Loucy (cell line): ENCODE measurements at regions not wholly inside any gene's neighbourhood (a gene's known extent, or its start where the extent isn't known, plus 50 kb on each side); places are given as distances from the start of the nearest gene placed in this dataset.

Experiments
- EZH2phosphoT487 ChIP-seq: fragments of 200-600 bp; IDR thresholded peaks from 2 replicates; pipeline ENCODE4 v1.6.1; 2018; ENCODE audit warnings: antibody characterized with exemption, mild to moderate bottlenecking, moderate library complexity, borderline replicate concordance
- TF ChIP-seq, protein P1 (sequence below): fragments of 200-600 bp; sonication (generic); conservative IDR thresholded peaks from 2 replicates; pipeline ENCODE4 v1.5.1; 2014; ENCODE audit warnings: mild to moderate bottlenecking, antibody characterized with exemption, low read length

DNA sequence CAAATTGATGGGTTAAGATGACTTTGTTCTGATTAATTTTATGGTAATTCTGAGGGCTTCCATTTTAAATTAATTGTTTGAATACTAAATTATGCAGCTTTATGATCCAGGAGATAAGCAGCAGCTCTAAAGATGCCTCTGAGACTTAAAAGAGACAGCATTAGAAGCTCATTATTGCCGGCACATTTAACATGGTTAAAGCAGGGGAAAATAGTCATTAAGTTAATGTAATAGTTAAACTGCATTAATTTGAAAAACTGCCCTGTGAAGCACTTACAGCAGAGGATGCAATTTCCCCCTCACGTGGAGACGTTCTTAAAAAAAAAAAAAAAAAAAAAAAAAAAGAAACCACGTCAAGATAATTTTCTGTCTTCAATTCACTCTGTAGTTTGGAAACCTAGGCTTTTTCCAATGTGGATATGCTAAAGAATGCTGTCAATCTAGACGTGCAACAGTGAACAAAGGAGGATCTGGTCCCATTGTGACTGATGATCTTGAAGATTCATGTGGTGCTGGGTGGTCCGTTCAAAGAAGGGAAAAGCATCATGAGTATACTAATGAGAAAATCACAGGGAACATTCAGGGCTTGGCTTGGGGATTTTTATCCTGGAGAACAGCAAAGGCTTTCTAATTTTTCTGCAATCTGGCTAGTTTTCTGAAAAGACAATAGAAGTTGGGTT is 440.6 kb upstream of the HS3ST1 start:
- no peak for TF ChIP-seq EZH2phosphoT487
- TF ChIP-seq, protein P1, sequence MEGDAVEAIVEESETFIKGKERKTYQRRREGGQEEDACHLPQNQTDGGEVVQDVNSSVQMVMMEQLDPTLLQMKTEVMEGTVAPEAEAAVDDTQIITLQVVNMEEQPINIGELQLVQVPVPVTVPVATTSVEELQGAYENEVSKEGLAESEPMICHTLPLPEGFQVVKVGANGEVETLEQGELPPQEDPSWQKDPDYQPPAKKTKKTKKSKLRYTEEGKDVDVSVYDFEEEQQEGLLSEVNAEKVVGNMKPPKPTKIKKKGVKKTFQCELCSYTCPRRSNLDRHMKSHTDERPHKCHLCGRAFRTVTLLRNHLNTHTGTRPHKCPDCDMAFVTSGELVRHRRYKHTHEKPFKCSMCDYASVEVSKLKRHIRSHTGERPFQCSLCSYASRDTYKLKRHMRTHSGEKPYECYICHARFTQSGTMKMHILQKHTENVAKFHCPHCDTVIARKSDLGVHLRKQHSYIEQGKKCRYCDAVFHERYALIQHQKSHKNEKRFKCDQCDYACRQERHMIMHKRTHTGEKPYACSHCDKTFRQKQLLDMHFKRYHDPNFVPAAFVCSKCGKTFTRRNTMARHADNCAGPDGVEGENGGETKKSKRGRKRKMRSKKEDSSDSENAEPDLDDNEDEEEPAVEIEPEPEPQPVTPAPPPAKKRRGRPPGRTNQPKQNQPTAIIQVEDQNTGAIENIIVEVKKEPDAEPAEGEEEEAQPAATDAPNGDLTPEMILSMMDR: no peak
